ENCODE measurements at regions not wholly inside any gene's neighbourhood (a gene's known extent, or its start where the extent isn't known, plus 50 kb on each side); places are given as distances from the start of the nearest gene placed in this dataset.
"Not testable (repeated sequence)": the region's sequence is repeated elsewhere in the genome, so short reads cannot be mapped to it uniquely, and the experiment has no call there.

DNA sequence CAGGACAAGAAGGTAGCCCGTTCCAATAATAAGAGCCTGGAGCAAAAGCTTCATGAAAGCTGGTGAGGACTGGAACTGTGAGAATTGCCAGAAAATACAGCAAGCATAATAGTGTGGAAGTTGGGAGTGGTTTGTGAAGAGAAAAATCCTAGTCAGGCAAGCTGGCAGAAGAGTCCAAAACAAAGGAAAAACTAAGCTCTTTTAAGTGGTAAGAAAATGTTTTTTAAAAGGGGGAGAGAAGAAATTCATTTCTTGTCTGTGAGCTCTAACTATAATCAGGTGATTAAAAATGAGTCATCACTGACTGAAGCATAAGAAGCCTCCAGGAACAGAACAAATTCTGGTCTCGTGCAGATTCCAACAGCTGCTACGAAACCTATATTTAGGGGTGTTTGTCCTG is 102.6 kb downstream of the CAAP1 start:
- peak; percentile 15 for DNase-seq (ENCODE audit: low spot score)

DNA sequence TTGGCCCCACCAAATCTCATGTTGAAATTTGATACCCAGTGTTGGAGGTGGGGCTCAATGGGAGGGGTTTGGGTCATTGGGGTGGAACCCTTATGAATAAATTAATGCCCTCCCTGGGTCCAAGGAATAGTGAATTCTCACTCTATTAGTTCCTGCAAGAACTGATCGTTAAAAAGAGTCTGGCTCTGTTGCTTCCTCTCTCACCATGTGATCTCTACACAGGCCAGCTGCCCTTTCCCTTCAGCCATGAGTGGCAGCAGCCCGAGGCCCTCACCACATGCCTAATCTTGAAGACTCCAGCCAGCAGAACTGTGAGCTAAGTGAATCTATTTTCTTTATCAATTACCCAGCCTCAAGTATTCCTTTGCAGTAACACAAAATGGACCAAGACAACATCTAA is 106.0 kb downstream of the CAAP1 start:
- DNase-seq (ENCODE audit: low spot score) = no peak

DNA sequence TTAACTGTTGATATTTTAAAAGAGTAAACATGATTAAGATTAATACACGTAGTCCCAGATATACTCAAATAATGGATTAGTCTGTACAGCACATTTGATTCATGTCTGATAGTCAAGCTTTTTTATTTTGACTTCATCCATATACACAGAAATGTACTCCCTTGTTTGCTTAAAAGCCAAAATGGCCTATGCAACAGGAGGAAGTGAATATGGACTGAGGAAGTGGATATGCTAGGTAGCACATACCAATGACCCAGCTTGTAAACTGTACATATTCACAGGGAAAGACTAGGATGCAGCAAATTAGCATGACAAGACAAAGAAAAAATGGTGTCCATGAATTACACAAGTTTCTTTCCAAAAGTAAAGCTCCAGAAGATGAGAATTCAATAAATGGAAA is 109.7 kb downstream of the CAAP1 start:
- DNase-seq (ENCODE audit: low spot score) = no peak

DNA sequence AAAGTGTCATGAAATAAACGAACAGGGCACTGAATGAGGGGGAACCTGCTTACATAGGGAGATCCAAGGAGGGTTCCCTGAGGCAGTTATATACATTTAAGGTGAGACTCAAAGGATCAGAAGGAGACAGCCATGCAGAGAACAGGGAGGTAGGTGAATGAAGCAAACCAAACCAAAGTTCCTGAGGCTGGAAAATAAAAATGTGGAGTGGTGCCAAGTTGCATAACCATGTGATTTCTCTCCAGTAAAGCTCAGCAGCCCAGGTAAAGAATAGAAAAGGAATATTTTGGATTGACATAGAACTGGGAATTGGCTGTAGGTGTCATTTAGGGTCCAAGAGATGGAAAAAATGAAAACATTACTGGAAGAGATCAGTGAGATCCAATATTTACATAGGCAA is 110.7 kb downstream of the CAAP1 start:
- no peak for DNase-seq (ENCODE audit: low spot score)

DNA sequence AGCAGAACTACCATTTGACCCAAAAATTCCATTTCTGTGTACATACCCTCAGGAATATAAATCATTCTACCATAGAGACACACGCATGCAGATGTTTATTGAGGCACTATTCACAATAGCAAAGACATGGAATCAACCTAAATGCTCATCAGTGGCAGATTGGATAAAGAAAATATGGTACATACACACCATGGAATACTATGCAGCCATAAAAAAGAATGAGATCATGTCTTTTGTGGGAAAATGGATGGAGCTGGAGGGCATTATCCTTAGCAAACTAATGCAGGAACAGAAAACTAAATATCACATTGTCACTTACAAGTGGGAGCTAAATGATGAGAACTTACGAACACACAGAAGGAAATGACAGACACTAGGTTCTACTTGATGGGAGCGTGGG is 112.3 kb downstream of the CAAP1 start:
- DNase-seq (ENCODE audit: low spot score) = not testable (repeated sequence)

DNA sequence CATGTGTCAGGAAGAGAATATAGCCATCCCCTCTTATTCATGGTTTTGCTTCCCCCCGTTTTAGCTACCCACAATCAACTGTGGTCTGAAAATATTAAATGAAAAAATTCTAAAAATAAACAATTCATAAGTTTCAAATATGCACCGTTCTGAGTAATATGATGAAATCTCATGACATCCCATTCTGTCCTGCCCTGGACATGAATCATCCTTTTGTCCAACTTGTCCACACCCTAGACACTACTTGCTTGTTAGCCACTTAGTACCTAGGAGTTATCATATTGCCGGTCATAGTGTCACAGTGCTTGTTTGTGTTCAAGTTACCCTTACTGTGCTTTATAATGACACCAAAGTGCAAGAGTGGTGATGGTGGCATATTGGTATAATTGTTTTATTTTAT is 113.5 kb downstream of the CAAP1 start:
- no peak for DNase-seq (ENCODE audit: low spot score)

DNA sequence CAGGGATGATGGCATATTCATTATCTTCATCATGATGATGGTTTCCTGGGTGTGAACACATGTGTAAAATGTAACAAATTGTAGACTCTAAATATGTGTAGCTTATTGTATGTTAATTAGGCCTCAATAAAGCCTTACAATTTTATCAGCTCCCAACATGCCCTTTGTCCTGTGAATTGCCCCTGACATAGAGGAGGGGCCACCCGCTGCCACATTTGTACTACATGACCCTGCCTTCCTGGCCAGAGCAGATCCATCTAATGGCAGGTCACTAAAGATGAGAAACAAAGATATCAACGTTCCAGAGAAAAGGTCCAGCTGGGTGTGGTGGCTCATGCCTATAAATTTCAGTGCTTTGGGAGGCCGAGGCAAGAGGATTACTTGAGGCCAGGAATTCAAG is 117.2 kb downstream of the CAAP1 start:
- DNase-seq (ENCODE audit: low spot score) = no peak

DNA sequence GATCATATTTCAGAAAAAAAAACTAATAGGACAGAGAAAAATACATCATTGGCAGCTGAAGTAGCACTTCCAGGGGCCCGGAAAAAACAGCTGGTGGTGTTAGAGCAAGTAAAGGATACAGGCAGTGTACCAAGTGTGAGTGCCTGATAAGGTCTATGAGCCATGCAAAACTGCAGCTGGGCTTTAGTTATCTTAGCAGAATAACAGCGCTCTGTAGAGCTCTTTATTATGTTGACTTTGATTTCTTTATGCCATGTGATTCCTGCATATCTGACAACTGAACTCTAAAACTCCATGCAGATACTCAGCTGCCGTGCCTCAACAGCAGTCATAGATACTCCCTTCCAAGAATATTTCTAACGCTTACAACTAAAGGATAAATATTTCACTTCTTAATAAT is 119.5 kb downstream of the CAAP1 start:
- no peak for DNase-seq (ENCODE audit: low spot score)

DNA sequence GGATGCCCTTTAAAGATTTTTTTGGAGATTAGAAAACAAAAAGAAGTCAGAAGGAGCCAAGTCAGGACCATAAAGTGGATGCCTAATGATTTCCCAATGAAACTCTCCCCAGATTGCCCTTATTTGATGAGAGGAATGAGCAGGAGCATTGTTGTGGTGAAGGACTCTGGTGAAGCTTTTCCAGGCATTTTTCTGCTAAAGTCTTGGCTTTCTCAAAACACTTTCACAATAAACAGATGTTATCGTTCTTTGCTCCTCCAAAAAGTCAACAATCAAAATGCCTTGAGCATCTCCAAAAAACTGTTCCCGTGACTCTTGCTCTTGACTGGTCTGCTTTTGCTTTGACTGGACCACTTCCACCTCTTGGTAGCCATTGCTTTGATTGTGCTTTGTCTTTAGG is 121.8 kb downstream of the CAAP1 start:
- DNase-seq (ENCODE audit: low spot score) = no peak

DNA sequence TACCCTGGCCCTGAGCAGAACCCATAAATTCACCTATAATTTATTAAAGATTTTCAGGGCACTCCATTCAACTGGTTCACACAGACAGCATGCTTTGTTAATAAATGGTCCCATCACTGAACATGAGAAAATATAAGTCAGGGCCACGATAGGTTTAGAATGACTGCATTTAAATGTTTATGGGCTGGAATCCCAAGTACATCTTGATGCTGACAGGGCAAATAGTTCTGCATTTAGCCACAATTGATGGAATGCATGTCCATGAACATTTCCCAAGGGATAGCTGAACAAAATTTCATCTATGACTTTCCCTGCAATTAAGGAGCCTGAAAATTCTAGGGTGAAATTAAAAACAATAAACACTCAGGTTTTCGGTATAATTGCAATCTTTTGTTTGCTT is 124.5 kb downstream of the CAAP1 start:
- no peak for DNase-seq (ENCODE audit: low spot score)

DNA sequence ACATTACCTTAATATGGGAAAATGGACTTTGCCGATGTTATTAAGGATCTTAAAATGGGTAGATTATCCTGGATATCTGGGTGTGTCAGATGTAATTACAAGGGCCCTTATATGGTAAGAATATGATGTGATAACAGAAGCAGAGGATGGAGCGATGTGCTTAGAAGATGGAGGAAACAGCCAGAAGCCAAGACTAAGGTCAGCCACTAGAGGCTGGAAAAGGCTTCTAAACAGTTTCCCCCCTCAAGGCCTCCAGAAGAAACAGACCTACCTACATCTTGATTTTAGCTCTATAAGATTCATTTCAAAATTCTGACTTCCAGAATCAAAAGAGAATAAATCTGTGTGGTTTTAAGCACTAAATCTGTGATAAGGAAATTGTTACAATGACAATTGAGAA is 131.9 kb downstream of the CAAP1 start:
- no peak for DNase-seq (ENCODE audit: low spot score)

DNA sequence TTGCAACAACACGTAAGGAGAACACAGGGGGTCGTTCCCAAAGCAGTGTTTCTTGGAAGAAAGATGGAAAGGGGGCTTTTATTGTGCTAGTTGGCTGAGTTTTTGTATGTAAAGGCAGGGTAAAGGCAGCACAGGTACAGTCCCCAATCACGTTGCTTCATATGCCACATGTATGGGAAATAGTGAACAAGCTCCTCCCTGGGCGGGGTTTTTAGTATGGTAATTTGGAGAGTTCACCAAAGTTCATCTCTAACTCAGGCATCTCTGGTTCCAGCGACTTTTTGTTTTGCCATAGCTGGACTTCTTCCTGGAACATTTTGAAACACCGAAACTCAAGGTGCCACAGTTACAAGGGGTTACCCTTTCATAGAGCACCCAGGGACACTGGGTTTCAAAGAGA is 133.9 kb downstream of the CAAP1 start:
- DNase-seq (ENCODE audit: low spot score) = no peak

DNA sequence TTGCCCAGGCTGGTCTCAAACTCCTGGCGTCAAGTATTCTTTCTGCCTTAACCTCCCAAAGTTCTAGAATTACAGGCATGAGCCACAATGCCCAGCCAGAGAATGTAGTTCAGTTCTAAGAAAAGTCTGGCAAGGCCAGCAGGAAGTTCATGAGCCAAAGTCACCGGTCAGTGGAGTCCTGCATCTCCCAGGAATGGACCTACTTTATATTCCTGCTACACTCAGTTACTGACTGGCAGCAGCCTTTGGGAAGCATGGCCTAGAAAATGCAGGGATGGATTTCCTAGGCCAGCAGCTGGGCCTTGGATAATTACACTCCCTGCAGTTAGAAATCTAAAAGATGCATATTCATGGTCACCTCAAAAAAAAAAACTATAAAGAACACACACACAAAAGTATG is 135.7 kb downstream of the CAAP1 start:
- no peak for DNase-seq (ENCODE audit: low spot score)

DNA sequence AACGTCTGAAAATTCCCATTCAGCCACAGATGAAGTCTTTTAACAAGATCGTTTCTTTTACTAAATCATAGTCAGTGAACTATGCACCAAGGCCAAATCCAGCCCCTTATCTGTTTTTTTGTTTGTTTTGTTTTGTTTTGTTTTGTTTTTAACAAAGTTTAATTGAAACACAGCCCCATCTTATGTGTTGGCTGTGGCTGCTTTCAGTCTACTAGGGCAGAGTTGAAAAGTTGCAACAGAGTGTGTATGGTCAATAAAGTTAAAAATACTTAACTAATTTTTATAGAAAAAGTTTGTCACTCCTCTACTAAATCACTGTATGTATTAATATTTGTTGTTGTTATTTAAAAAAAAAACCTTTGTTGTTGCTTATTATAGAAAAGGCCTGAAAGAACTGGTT is 137.1 kb downstream of the CAAP1 start:
- no peak for DNase-seq (ENCODE audit: low spot score)

DNA sequence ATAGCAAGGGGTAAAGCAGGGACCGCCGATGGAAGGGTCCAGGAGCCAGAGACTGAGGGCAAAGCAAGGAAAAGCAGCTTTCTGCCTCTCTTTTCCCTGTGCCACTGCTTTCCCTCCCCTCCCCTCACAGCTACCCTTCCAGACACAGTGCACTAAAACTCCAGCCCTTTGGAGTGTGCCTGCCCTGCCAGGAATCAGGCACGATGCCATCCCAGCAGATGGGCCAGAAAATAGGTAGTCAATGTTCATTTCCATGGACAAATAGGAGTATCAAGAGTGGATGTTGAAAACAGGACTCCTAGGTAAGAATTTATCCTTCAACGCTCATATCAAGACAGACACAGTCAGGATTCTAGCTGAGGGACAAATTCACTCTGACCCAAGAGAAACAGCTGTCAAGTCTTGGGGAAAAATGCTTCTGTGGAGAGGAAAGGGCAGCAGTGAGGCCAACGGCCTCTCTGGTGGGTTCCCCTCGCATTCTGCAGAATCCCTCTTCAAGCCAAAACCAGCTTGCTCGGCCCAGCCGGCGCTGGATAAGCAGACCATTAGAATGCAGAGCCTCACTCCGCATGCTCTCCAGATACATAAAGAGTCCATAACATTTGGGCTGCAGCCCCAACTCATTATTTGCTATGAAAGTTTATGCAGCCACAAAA is 138.0 kb downstream of the CAAP1 start:
- no peak for DNase-seq (ENCODE audit: low spot score)

DNA sequence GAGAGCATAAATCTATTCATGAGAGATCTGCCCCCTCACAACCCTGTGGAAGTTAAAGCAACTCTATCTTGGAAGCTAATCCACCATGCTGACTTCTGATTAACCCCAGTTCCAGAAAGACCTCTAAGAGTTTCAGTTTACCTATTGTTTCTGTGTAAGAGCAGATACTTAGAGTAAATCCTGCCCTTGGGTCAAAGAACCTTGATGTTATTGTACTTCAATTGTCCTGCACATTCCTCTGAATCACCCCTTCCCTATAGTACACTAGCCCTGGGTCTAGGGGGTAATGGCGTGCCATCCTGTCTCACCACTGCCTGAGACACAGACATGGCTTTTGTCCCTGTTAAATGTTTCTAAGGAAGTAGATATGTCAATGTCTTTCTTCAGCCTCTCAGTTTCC is 138.6 kb downstream of the CAAP1 start:
- DNase-seq (ENCODE audit: low spot score) = no peak

DNA sequence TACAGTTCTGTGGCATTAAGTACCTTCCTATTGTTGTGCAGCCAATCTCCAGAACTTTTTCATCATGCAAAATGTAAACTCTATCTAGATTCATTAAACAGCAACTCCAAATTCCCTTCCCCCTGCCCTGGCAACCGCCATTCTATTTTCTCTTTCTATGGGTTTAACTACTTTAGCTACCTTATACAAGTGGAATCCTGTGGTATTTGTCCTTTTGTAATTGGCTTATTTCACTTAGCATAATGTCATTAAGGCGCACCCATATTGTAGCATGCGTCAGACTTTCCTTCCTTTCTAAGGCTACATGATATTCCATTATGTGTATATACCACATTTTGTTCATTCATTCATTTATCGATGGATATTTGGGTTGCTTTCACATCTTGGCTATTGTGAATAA is 142.4 kb downstream of the CAAP1 start:
- no peak for DNase-seq (ENCODE audit: low spot score)

DNA sequence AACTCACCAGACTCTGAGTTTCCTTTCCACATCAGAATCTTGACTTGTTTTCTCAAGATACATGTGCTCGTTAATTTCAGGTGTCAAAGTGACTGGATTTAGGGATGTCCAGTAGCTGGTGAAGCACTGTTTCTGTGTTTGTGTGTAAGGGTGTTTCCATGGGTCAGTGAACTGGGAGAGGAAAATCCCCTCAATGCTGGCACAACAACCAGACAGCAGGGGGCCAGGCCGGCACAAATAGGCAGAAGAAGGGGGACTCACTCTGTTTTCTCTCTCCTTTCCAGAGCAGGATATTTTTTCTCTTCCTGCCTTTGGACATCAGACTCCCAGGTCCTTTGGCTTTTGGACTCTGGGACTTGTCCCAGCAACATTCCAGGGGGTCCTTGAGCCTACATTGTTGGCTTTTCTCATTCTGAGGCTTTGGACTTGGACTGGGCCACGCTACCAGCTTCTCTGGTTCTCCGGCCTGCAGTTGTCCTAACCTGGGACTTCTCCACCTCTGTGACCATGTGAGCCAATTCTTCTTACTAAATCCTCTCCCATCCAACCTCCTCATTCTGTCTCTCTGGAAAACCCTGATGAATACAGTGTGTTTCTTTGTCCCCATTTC is 144.0 kb downstream of the CAAP1 start:
- DNase-seq (ENCODE audit: low spot score) = no peak

DNA sequence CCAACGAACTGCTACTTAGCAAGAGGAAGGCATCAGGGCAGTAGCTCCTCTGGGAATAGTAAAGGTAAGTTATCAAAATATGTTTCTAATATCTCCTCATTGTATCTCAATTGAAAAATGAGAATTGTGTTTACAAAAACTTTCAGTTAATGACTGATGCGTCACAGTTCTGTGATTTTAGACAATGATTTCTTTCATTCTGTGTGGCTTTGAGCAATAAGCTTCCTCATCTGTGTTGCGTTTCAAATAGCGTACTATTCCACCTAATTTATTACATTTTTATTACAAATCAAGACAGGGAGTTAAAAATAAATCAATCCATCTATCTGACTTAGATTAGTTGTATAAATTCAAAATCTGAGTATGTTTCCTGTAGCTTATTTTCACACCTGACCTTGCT is 145.0 kb downstream of the CAAP1 start:
- DNase-seq (ENCODE audit: low spot score) = no peak

DNA sequence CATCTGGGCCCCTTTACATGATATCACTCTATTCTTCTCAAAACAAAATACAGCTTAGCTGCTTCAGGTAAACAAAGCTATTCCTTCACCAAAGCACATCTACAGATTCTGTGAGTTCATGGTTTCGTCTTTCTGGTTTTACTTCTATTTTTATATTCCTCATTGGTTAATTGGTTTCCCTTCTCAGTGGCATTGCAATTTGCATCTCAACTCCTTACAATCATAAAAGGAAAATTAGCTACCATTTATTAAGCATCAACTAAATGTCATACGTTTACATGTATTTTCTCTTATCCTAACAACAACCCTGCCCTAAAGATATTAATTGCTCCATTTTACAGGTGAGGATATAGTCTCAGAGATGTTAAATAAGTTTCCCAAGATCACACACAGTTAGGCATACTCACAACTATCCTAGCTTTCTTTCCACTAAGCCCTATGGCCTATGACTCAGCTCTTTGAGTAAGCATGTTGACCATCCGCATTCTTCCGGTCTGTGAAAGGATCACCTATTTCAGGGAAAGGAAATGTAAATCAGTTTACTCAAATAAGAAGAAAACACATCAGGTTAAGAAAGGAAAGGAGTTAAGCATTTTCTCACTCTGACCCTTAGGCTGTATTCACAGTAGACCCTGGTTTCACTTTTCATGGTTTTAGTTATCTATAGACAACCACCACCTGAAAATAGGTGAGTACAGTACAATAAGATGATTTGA is 146.1 kb downstream of the CAAP1 start:
- DNase-seq (ENCODE audit: low spot score) = no peak

DNA sequence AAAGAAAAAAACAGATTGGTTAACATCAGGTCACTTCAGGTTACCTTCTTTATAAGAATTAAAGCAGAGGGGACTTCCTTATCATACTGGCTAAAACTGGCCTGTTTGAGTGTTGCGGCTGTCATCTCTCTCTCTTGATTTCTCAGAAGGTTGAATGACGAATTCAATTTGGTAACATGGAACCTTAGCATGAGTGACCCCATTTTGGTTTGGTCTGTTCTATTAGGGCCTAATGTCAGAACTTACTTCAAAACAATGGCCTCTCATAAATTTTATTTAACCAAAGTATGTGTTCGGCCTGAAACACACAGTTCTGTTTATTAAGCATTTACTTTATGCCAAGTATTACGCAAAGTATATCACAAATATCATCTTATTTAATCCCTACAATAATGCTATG is 147.5 kb downstream of the CAAP1 start:
- DNase-seq (ENCODE audit: low spot score) = no peak

DNA sequence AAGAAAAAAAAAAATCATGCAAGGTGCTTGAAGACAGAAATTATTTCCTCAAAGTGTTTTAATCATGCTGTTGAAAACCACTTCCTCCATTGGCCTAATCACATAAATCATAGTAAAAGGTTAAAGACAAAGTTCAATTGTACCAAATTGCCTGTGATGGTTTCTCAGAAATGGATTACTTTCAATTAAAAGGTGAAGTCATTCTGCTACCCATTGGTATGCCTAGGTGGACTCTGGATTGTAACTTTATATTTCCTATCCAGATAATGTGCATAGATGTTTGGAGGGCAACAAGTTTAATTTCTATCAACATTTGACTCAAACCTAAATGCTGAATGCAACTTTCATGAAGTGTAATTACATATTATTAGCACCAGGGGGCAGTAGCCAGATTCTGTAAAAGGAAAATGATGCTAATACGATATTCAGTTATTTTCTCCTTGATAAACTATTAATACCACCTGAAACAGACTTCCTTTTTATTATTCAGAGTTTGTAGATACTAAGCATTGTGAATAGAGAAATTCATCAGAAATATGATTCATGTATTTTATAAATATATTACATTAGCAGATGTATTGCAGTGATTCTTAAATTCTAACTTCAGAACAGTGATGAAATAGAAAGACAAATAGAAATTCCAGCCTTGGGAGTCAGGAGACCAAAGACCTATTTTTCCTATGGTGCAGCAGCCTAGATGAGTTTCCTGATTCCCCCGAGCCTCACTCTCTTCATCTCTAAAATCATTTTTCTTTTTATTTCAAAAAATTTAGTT is 148.2 kb downstream of the CAAP1 start:
- peak; percentile 27 for DNase-seq (ENCODE audit: low spot score)
